ENCODE measurements at regions not wholly inside any gene's neighbourhood (a gene's known extent, or its start where the extent isn't known, plus 50 kb on each side); places are given as distances from the start of the nearest gene placed in this dataset.
"Not testable (repeated sequence)": the region's sequence is repeated elsewhere in the genome, so short reads cannot be mapped to it uniquely, and the experiment has no call there.

- no peak for DNase-seq
Measured at GRCh38 chr9:109599131-109599530, 101.0 kb upstream of the PTPN3 start.

- no peak for DNase-seq
Measured at GRCh38 chr9:109599711-109600110, 101.6 kb upstream of the PTPN3 start.

DNA sequence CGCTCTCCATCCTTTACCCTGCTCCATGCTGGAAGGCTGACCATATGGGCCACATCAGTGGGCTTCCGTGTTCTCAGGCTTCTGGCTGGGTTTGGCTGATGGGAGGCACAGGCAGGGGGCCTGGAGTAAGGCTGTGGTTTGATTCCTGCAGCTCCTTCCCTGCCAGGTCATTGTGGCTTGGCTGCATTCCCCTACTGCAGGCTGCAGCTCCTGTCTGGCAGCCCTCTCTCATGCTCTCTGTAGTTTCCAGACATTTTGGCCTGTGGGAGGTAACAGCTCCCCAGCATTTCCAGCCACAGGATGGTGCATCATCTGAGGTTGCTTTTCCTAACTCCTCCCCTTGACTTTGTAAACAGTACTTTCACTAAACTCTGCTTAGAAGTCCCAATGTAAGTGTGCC, 102.0 kb upstream of the PTPN3 start:
- no peak for DNase-seq

DNA sequence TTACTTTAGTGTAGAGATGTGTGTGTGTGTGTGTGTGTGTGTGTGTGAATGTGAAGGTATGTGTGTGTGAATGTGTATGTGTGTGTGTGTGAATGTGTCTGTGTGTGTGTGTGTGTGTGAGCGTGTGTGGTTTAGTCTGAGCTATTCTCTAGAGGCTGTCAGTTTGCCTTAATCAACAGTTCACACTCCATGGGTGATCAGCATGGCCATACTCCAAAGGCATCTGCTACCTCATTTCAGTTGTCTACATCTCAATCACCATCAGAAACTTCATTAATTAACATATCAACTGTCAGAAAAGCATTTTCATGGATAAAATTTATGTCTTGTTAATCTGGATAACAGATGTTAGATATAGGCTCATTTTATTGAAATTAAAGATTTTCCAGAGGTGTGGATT, 103.1 kb upstream of the PTPN3 start:
- no peak for DNase-seq

- no peak for DNase-seq
Measured at GRCh38 chr9:109602987-109603386, 104.9 kb upstream of the PTPN3 start.

GRCh38 chr9:109604131-109604530, 106.0 kb upstream of the PTPN3 start:
- DNase-seq: no peak

- no peak for DNase-seq
Measured at GRCh38 chr9:109604781-109605180, 106.7 kb upstream of the PTPN3 start.

DNA sequence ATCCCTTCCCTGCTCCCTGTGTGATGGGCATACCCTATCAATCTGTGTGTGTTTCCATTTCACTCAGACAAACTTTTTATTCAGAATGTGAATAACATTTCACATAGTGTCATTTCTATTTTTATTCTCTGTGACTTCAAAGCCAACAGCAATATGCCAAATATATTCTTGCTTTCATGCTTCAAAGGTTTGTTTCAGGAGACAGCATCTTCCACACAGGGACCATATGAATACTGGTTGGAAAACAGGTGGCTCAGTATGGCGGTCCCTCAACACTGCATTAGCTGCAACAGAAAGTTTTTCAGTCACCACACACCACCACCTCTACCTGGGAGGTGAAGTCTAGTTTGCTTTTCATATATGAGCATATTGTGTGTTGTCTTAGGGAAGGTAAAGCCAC, 111.0 kb upstream of the PTPN3 start:
- no peak for DNase-seq

DNA sequence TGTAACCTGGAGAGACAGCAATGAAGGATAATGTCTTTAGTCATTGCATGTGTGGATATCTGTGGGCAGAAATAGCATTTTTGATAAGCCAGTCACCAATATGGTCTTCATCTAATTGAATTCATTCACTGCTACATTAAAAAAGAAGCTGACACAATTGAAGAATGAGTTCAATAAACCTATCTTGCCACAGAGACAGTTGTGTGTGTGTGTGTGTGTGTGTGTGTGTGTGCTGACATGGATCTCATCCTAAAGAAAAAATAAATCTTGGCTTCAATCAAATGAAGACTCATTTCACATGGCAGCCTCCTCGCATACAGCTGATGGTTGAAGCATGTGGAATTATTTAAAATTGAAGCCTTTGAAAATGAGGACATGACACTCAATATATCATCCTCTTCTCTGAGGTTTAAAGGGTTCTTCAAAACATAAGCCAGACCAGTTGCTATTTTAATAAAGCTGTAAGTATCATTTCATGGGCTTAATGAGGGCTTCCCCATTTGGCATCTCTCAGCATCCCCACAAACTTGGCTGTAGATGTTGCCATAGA, 118.5 kb upstream of the PTPN3 start:
- DNase-seq: no peak

DNA sequence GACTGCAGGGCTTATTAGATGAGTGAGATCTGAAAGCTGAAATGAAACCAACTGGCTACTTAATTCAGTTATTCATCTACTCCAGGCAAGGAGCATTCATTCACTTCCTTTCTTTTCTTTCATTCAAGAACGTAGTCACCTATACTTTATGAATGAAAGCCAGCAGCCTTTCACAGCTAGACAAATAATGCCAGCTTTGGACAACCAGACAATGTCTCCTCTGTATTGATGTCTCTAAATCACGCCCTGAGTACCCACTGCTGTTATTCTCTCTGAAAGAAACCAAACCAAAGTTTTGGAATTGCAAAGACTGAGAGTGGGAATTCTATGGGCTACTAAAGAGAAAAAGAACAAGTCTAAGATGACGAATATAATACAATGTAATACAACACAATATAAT, 121.2 kb upstream of the PTPN3 start:
- DNase-seq: no peak

DNA sequence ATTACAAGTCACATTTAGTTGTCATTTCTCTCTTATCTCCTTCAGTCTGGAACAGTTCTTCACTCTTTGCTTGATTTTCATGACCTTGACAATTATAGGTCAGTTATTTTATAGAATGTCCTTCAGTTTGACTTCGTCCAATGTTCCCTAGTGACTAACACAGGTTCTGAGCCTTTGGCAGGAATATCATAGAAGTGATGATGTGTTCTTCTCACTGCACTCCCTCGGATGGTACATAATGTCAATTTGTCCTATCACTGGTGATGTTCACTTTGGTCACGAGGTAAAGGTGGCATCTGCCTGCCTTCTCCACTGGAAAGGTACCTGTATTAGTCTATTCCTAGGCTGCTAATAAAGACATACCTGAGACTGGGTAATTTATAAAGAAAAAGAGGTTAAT, 126.0 kb upstream of the PTPN3 start:
- DNase-seq: no peak

DNA sequence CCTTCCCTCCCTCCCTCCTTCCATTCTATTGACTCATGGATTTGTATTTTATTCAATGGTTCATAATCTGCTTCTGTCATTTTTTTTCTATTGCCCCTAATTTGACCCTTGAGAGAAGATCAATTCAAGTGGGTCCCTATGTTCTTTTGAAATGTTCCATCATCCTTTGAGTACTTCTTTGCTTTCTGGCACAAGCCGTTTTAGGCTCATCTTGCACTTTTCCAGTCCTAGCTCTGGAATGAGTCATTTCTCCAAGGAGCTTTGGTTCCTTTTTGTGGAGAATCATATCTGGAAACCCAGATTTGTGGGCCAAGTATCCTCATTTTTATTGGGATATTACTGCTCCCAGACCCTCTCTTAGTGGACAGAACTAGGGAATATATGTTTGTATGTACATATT, 126.8 kb upstream of the PTPN3 start:
- DNase-seq: no peak

DNA sequence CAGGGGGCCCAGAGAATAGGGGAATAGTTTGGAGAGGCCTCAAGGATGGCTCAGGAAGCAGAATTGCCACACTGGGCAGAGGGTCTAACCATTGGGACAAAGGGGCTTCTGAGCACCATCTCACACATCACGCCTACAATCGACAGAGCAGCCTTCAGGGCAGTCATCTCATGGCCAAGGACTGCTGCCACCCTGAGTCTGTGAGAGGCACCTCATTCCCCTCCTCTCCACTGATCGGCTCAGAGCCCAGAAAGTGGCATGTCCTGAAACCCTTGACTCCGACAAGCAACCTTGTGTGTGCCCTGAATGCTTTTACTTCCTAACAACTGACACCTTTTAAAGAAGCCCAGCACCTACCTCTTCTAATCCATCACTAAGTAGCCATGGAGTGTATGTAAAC, 128.9 kb upstream of the PTPN3 start:
- no peak for DNase-seq

DNA sequence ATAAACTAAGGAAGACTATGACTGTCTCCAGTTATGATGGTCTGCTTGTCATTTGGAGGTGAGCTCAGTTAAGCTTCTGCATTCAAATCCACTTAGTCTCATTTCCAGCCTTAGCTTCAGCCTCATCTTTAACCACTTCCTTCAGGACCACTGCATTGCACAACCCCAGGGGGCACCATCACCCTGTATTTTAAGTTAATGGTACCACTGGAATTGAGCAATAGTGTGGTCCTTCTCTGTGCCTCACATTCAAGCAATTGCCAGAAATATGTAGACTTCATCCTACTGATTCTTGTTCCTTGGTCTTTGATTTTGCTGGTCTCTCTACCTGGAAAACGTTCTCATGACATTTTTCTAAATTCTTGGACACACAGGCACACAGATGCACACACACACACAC, 131.5 kb upstream of the PTPN3 start:
- DNase-seq: no peak

- DNase-seq: no peak
Measured at GRCh38 chr9:109632817-109633216, 134.7 kb upstream of the PTPN3 start.

GRCh38 chr9:109639674-109640579, 140.1 kb upstream of the PALM2AKAP2 start:
- DNase-seq: no peak

- DNase-seq: peak; percentile 35
Measured at GRCh38 chr9:109640580-109641371, 139.2 kb upstream of the PALM2AKAP2 start.

DNA sequence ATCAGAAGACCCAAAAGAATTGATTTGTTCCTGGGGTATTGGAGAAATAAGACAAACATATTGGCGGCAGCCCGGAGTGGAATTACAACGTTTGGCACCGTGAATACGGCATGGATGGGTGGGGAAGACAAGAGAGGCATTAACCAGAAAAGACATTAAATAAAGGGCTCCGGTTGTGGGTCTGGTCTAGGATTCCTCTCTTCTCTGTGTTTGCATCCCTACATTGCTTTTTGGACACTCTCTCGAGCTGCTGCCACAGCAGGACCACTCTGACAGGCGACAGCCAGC, 138.7 kb upstream of the PALM2AKAP2 start:
- DNase-seq: no peak

GRCh38 chr9:109652112-109652511, 127.9 kb upstream of the PALM2AKAP2 start:
- DNase-seq: no peak

- DNase-seq: peak; percentile 1
Measured at GRCh38 chr9:109652971-109653370, 127.0 kb upstream of the PALM2AKAP2 start.

DNA sequence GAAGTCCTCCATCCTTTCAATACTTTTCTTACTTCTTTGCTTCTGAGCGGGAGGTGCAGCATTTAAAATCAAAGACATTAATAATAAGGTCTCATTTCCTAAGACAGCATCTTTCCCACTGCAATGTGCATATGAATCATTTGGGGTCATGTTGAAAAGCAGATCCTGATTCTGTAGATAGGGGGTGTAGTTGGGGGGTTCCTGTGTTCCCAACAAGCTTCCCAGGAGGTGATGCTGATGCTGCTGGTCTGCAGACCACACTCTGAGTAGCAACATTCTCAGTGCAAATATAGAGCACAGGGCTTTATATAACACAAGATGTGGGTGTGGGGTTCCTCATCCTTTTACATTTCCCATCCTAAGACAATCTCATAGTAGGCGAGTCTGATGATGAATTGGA, 126.5 kb upstream of the PALM2AKAP2 start:
- no peak for DNase-seq

DNA sequence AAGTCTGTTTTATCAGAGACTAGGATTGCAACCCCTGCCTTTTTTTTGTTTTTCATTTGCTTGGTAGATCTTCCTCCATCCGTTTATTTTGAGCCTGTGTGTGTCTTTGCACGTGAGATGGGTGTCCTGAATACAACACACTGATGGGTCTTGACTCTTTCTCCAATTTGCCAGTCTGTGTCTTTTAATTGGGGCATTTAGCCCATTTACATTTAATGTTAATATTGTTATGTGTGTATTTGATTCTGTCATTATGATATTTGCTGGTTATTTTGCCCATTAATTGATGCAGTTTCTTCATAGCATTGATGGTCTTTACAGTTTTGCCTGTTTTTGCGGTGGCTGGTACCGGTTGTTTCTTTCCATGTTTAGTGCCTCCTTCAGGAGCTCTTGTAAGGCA, 116.0 kb upstream of the PALM2AKAP2 start:
- DNase-seq: not testable (repeated sequence)

- peak; percentile 2 for DNase-seq
Measured at GRCh38 chr9:109665736-109666135, 114.3 kb upstream of the PALM2AKAP2 start.

DNA sequence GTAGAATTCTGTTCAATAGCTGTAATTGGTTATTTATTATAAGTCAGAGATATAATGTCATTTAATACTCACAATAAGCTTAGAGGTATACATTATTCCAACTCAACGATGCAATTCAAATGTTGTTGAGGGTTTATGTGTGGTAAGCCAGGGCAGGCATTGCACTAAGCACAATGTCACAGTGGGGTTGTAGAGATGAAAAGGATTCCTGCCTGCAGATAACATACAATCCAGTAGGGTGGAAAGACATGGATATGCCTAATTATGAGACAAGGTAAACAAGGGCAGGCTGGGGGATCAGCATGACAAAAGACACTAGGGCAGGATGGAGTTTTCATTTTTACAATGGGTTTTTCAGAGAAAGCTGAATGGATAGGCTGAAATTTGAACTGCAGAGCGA, 98.7 kb upstream of the PALM2AKAP2 start:
- DNase-seq: no peak

Data from NCI-H82 (cell line).